ENCODE measurements at regions not wholly inside any gene's neighbourhood (a gene's known extent, or its start where the extent isn't known, plus 50 kb on each side); places are given as distances from the start of the nearest gene placed in this dataset.

DNA sequence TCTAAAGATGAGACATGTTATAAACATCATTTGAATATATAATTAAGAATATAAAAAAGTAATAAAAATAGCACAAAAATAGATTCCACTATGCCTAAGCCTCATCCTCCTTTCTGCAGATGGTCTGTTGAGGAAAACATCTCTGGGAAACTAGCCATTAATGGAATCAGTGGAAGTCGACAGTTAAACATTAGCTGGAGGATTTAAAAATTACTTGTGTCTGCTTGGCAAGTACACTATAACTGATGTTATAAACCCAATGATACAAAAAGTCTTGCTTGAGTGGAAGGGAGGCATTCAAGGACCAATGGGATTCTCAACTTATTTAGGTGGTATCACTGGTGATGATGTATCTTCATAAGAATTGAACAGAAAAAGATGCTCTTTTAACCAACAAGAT, 1598.3 kb downstream of the PCDH18 start:
- no peaks in the 10 kb centered on the region for H3K27me3 ChIP-seq (ENCODE audit: insufficient read depth, poor library complexity, severe bottlenecking)
- TF ChIP-seq POLR2AphosphoS5 (IDR thresholded peaks at IDR 0.05; ENCODE audit: low read depth) (no peak), GABPA (IDR thresholded peaks at IDR 0.05; ENCODE audit: low read depth) (no peak), SPI1 (IDR thresholded peaks at IDR 0.05; ENCODE audit: borderline replicate concordance, low read depth) (no peak)
- TF ChIP-seq, protein P1, sequence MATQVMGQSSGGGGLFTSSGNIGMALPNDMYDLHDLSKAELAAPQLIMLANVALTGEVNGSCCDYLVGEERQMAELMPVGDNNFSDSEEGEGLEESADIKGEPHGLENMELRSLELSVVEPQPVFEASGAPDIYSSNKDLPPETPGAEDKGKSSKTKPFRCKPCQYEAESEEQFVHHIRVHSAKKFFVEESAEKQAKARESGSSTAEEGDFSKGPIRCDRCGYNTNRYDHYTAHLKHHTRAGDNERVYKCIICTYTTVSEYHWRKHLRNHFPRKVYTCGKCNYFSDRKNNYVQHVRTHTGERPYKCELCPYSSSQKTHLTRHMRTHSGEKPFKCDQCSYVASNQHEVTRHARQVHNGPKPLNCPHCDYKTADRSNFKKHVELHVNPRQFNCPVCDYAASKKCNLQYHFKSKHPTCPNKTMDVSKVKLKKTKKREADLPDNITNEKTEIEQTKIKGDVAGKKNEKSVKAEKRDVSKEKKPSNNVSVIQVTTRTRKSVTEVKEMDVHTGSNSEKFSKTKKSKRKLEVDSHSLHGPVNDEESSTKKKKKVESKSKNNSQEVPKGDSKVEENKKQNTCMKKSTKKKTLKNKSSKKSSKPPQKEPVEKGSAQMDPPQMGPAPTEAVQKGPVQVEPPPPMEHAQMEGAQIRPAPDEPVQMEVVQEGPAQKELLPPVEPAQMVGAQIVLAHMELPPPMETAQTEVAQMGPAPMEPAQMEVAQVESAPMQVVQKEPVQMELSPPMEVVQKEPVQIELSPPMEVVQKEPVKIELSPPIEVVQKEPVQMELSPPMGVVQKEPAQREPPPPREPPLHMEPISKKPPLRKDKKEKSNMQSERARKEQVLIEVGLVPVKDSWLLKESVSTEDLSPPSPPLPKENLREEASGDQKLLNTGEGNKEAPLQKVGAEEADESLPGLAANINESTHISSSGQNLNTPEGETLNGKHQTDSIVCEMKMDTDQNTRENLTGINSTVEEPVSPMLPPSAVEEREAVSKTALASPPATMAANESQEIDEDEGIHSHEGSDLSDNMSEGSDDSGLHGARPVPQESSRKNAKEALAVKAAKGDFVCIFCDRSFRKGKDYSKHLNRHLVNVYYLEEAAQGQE (IDR thresholded peaks at IDR 0.05; ENCODE audit: insufficient replicate concordance, low read depth), result no peak
- TF ChIP-seq, protein P2, sequence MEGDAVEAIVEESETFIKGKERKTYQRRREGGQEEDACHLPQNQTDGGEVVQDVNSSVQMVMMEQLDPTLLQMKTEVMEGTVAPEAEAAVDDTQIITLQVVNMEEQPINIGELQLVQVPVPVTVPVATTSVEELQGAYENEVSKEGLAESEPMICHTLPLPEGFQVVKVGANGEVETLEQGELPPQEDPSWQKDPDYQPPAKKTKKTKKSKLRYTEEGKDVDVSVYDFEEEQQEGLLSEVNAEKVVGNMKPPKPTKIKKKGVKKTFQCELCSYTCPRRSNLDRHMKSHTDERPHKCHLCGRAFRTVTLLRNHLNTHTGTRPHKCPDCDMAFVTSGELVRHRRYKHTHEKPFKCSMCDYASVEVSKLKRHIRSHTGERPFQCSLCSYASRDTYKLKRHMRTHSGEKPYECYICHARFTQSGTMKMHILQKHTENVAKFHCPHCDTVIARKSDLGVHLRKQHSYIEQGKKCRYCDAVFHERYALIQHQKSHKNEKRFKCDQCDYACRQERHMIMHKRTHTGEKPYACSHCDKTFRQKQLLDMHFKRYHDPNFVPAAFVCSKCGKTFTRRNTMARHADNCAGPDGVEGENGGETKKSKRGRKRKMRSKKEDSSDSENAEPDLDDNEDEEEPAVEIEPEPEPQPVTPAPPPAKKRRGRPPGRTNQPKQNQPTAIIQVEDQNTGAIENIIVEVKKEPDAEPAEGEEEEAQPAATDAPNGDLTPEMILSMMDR (IDR thresholded peaks at IDR 0.05; ENCODE audit: insufficient read depth, low read length), result no peak

DNA sequence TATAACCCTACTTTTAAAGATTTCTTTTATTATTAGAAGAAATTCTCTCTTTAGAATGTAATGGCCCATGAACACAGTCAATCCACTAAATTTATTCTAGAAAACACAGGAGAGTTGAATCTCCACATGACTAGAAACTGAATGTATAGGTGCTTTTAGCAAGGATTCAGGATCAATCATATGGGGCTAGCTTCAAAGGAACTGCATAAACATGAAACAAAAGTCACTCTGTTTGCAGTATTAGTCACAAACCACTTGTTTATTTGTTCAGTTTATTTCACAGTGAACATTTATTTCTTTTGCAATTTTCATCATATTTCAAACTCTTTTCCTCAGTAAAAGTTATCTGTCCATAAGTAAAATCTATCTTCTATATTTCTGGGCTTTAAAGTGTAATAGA, 1604.6 kb downstream of the PCDH18 start:
- no peak for DNase-seq (ENCODE audit: low read depth in 1 of 2, low spot score in 1 of 2)
- TF ChIP-seq, protein P2 (IDR thresholded peaks at IDR 0.05; ENCODE audit: insufficient read depth, low read length), result no peak
- TF ChIP-seq GABPA (IDR thresholded peaks at IDR 0.05; ENCODE audit: low read depth), result no peak
- TF ChIP-seq SPI1 (IDR thresholded peaks at IDR 0.05; ENCODE audit: borderline replicate concordance, low read depth), result no peak
- TF ChIP-seq POLR2AphosphoS5 (IDR thresholded peaks at IDR 0.05; ENCODE audit: low read depth), result no peak
- TF ChIP-seq, protein P1 (IDR thresholded peaks at IDR 0.05; ENCODE audit: insufficient replicate concordance, low read depth), result no peak
- Histone ChIP-seq H3K4me3 (replicated peaks; ENCODE audit: insufficient read depth, low read length) (no peak overlapping the region), H3K27me3 (ENCODE audit: insufficient read depth, poor library complexity, severe bottlenecking) (no peaks in the 10 kb centered on the region), H3K27ac (replicated peaks) (no peak overlapping the region)

More for the DNA sequence above, 1598.3 kb downstream of the PCDH18 start:
- Histone ChIP-seq H3K27ac (replicated peaks) (no peak overlapping the region), H3K4me3 (replicated peaks; ENCODE audit: insufficient read depth, low read length) (no peak overlapping the region)
- DNase-seq (ENCODE audit: low read depth in 1 of 2, low spot score in 1 of 2), result no peak

DNA sequence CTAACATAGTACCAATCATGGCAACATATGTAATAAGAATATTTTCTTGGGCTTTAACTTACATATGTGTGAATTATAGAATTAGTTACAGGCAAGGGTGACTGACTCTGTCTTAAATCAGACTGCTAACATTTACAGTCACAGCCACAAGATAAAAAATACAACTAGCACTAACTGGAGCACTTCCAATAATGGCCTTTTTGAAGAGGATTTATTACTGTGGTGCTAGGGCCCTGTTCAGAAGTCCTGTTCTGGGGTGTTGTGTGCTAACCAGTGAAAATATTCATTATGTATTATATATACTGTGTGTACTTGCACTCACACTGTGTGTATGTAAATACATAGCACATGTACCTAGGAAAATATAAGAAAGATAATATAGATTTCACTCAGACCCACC, 1611.2 kb downstream of the PCDH18 start:
- Histone ChIP-seq H3K27me3 (ENCODE audit: insufficient read depth, poor library complexity, severe bottlenecking) (no peaks in the 10 kb centered on the region), H3K4me3 (replicated peaks; ENCODE audit: insufficient read depth, low read length) (no peak overlapping the region), H3K27ac (replicated peaks) (no peak overlapping the region)
- DNase-seq (ENCODE audit: low read depth in 1 of 2, low spot score in 1 of 2), result no peak
- TF ChIP-seq SPI1 (IDR thresholded peaks at IDR 0.05; ENCODE audit: borderline replicate concordance, low read depth), result no peak
- TF ChIP-seq, protein P2 (IDR thresholded peaks at IDR 0.05; ENCODE audit: insufficient read depth, low read length), result no peak
- no peak for TF ChIP-seq GABPA (IDR thresholded peaks at IDR 0.05; ENCODE audit: low read depth)
- TF ChIP-seq, protein P1 (IDR thresholded peaks at IDR 0.05; ENCODE audit: insufficient replicate concordance, low read depth), result no peak
- no peak for TF ChIP-seq POLR2AphosphoS5 (IDR thresholded peaks at IDR 0.05; ENCODE audit: low read depth)

All from HL-60 (cell line).